ENCODE measurements at regions not wholly inside any gene's neighbourhood (a gene's known extent, or its start where the extent isn't known, plus 50 kb on each side); places are given as distances from the start of the nearest gene placed in this dataset.

GRCh38 chr14:82836256-82836950 lies 1302.8 kb upstream of the SEL1L start:
- no peaks in the 10 kb centered on the region for H3K27me3 Mint-ChIP-seq
- H3K9me3 Mint-ChIP-seq: peaks cover 6% of the 10 kb centered on the region
- no peaks in the 10 kb centered on the region for H3K4me1 Mint-ChIP-seq
- H3K27ac Mint-ChIP-seq: no peak overlapping the region
- H3K4me3 Mint-ChIP-seq: no peak overlapping the region
- no peak for ATAC-seq (replicated peaks)
- H3K36me3 Mint-ChIP-seq (ENCODE audit: low read depth): no peaks in the 10 kb centered on the region

- H3K9me3 Mint-ChIP-seq: peaks cover 11% of the 10 kb centered on the region
- no peaks in the 10 kb centered on the region for H3K4me1 Mint-ChIP-seq
- H3K27ac Mint-ChIP-seq: no peak overlapping the region
- no peaks in the 10 kb centered on the region for H3K27me3 Mint-ChIP-seq
- no peak for ATAC-seq (replicated peaks)
- no peaks in the 10 kb centered on the region for H3K36me3 Mint-ChIP-seq (ENCODE audit: low read depth)
- no peak overlapping the region for H3K4me3 Mint-ChIP-seq
These were observed 1304.0 kb upstream of the SEL1L start for GRCh38 chr14:82837611-82838140.

GRCh38 chr14:82850576-82850975 lies 1316.9 kb upstream of the SEL1L start:
- Mint-ChIP-seq H3K27me3 (no peaks in the 10 kb centered on the region), H3K36me3 (ENCODE audit: low read depth) (no peaks in the 10 kb centered on the region), H3K4me3 (no peak overlapping the region), H3K27ac (no peak overlapping the region), H3K4me1 (no peaks in the 10 kb centered on the region), H3K9me3 (peaks cover 14% of the 10 kb centered on the region)
- no peak for ATAC-seq (replicated peaks)

- Mint-ChIP-seq H3K27me3 (no peaks in the 10 kb centered on the region), H3K4me3 (no peak overlapping the region)
- no peak for ATAC-seq (replicated peaks)
These were observed 1320.5 kb upstream of the SEL1L start for GRCh38 chr14:82854131-82854530.

GRCh38 chr14:82854901-82855300 lies 1321.2 kb upstream of the SEL1L start:
- no peaks in the 10 kb centered on the region for H3K27me3 Mint-ChIP-seq
- no peaks in the 10 kb centered on the region for H3K36me3 Mint-ChIP-seq (ENCODE audit: low read depth)
- peaks cover 14% of the 10 kb centered on the region for H3K9me3 Mint-ChIP-seq
- H3K4me1 Mint-ChIP-seq: no peaks in the 10 kb centered on the region
- H3K27ac Mint-ChIP-seq: no peak overlapping the region
- ATAC-seq (replicated peaks): no peak
- no peak overlapping the region for H3K4me3 Mint-ChIP-seq

More at GRCh38 chr14:82854131-82854530, 1320.5 kb upstream of the SEL1L start:
- H3K9me3 Mint-ChIP-seq: peaks cover 19% of the 10 kb centered on the region
- H3K4me1 Mint-ChIP-seq: no peaks in the 10 kb centered on the region
- H3K27ac Mint-ChIP-seq: no peak overlapping the region
- H3K36me3 Mint-ChIP-seq (ENCODE audit: low read depth): no peaks in the 10 kb centered on the region

- no peak for ATAC-seq (replicated peaks)
- H3K4me3 Mint-ChIP-seq: no peak overlapping the region
- no peaks in the 10 kb centered on the region for H3K36me3 Mint-ChIP-seq (ENCODE audit: low read depth)
- H3K27ac Mint-ChIP-seq: no peak overlapping the region
- H3K9me3 Mint-ChIP-seq: peaks cover 15% of the 10 kb centered on the region
- no peaks in the 10 kb centered on the region for H3K27me3 Mint-ChIP-seq
- no peaks in the 10 kb centered on the region for H3K4me1 Mint-ChIP-seq
These were observed 1322.3 kb upstream of the SEL1L start for GRCh38 chr14:82855912-82856391.

GRCh38 chr14:82861313-82861712 lies 1327.7 kb upstream of the SEL1L start:
- H3K36me3 Mint-ChIP-seq (ENCODE audit: low read depth): no peaks in the 10 kb centered on the region
- no peaks in the 10 kb centered on the region for H3K27me3 Mint-ChIP-seq
- ATAC-seq (replicated peaks): no peak
- no peaks in the 10 kb centered on the region for H3K4me1 Mint-ChIP-seq
- peaks cover 25% of the 10 kb centered on the region for H3K9me3 Mint-ChIP-seq
- H3K4me3 Mint-ChIP-seq: no peak overlapping the region
- H3K27ac Mint-ChIP-seq: no peak overlapping the region

- Mint-ChIP-seq H3K4me3 (no peak overlapping the region), H3K27me3 (no peaks in the 10 kb centered on the region), H3K9me3 (peaks cover 11% of the 10 kb centered on the region), H3K36me3 (ENCODE audit: low read depth) (no peaks in the 10 kb centered on the region), H3K4me1 (no peaks in the 10 kb centered on the region), H3K27ac (no peak overlapping the region)
- ATAC-seq (replicated peaks): no peak
These were observed 1338.8 kb upstream of the SEL1L start for GRCh38 chr14:82872494-82872893.

GRCh38 chr14:82878951-82879350 lies 1345.3 kb upstream of the SEL1L start:
- Mint-ChIP-seq H3K9me3 (peaks cover 20% of the 10 kb centered on the region), H3K27me3 (no peaks in the 10 kb centered on the region), H3K4me3 (no peak overlapping the region), H3K4me1 (no peaks in the 10 kb centered on the region), H3K27ac (no peak overlapping the region), H3K36me3 (ENCODE audit: low read depth) (no peaks in the 10 kb centered on the region)
- ATAC-seq (replicated peaks): no peak

- Mint-ChIP-seq H3K4me1 (no peaks in the 10 kb centered on the region), H3K36me3 (ENCODE audit: low read depth) (no peaks in the 10 kb centered on the region), H3K4me3 (no peak overlapping the region), H3K27me3 (no peaks in the 10 kb centered on the region), H3K9me3 (peaks cover 17% of the 10 kb centered on the region), H3K27ac (no peak overlapping the region)
- no peak for ATAC-seq (replicated peaks)
These were observed 1346.4 kb upstream of the SEL1L start for GRCh38 chr14:82879949-82880535.

- no peaks in the 10 kb centered on the region for H3K36me3 Mint-ChIP-seq (ENCODE audit: low read depth)
- peaks cover 30% of the 10 kb centered on the region for H3K9me3 Mint-ChIP-seq
- no peak for ATAC-seq (replicated peaks)
These were observed 1353.0 kb upstream of the SEL1L start for GRCh38 chr14:82886670-82887069.

GRCh38 chr14:82889701-82890100 lies 1356.0 kb upstream of the SEL1L start:
- H3K27me3 Mint-ChIP-seq: no peaks in the 10 kb centered on the region
- H3K27ac Mint-ChIP-seq: no peak overlapping the region
- peaks cover 22% of the 10 kb centered on the region for H3K9me3 Mint-ChIP-seq
- H3K4me1 Mint-ChIP-seq: no peaks in the 10 kb centered on the region
- H3K4me3 Mint-ChIP-seq: no peak overlapping the region
- ATAC-seq (replicated peaks): no peak
- H3K36me3 Mint-ChIP-seq (ENCODE audit: low read depth): no peaks in the 10 kb centered on the region

More at GRCh38 chr14:82886670-82887069, 1353.0 kb upstream of the SEL1L start:
- Mint-ChIP-seq H3K27me3 (no peaks in the 10 kb centered on the region), H3K4me3 (no peak overlapping the region), H3K27ac (no peak overlapping the region), H3K4me1 (no peaks in the 10 kb centered on the region)

- Mint-ChIP-seq H3K9me3 (peaks cover 15% of the 10 kb centered on the region), H3K36me3 (ENCODE audit: low read depth) (no peaks in the 10 kb centered on the region), H3K27ac (no peak overlapping the region), H3K4me3 (no peak overlapping the region), H3K4me1 (no peaks in the 10 kb centered on the region), H3K27me3 (no peaks in the 10 kb centered on the region)
- ATAC-seq (replicated peaks): no peak
These were observed 1362.8 kb upstream of the SEL1L start for GRCh38 chr14:82896476-82896875.

- Mint-ChIP-seq H3K27me3 (no peaks in the 10 kb centered on the region), H3K9me3 (peaks cover 23% of the 10 kb centered on the region), H3K36me3 (ENCODE audit: low read depth) (no peaks in the 10 kb centered on the region), H3K4me1 (no peaks in the 10 kb centered on the region), H3K27ac (no peak overlapping the region), H3K4me3 (no peak overlapping the region)
- ATAC-seq (replicated peaks): no peak
These were observed 1364.0 kb upstream of the SEL1L start for GRCh38 chr14:82897469-82898308.
